RWPE1 (cell line): ENCODE measurements at regions not wholly inside any gene's neighbourhood (a gene's known extent, or its start where the extent isn't known, plus 50 kb on each side); places are given as distances from the start of the nearest gene placed in this dataset.
"Not testable (repeated sequence)": the region's sequence is repeated elsewhere in the genome, so short reads cannot be mapped to it uniquely, and the experiment has no call there.

Experiments used
- CTCF ChIA-PET: fragments of 350-600 bp; sonication (Branson Sonifier 250); formaldehyde crosslinking; extraction: SDS; loops from one replicate; lab custom pipeline; 2021; lab: Yijun Ruan, JAX
- POLR2A ChIA-PET: fragments of 400-600 bp; formaldehyde crosslinking; extraction: SDS; loops from one replicate; lab custom pipeline; 2020; ENCODE audit warnings: antibody characterized with exemption; ENCODE audit not compliant: low non-redundant PET; lab: Yijun Ruan, JAX
- DNase-seq: peaks from one replicate; pipeline ENCODE4 v3.0.0; 2012; ENCODE audit warnings: low spot score
- H3K27ac ChIP-seq: fragments of 450-650 bp; 2 replicates; pipeline ENCODE4 v1.5.1; 2017
- CTCF ChIP-seq: fragments of 450-650 bp; conservative IDR thresholded peaks from 2 replicates; pipeline ENCODE4 v1.5.1; 2017; ENCODE audit warnings: low read depth, mild to moderate bottlenecking

GRCh38 chr20:29876911-29877285, 1380.6 kb upstream of the DEFB115 start:
- no peak for TF ChIP-seq CTCF
- DNase-seq = no peak
- POLR2A ChIA-PET = no interaction called here
- CTCF ChIA-PET = no interaction called here
- H3K27ac ChIP-seq = no peak overlapping the region

- POLR2A ChIA-PET, DNase-seq, CTCF ChIA-PET, H3K27ac ChIP-seq: not testable (repeated sequence)
These were observed 1379.8 kb upstream of the DEFB115 start for GRCh38 chr20:29877411-29878280.

- no peak for TF ChIP-seq CTCF
- no peak for DNase-seq
- CTCF ChIA-PET = no interaction called here
- POLR2A ChIA-PET = no interaction called here
- no peak overlapping the region for H3K27ac ChIP-seq
These were observed 1379.2 kb upstream of the DEFB115 start for GRCh38 chr20:29878281-29878741.

- CTCF ChIA-PET = no interaction called here
- no peak for DNase-seq
- POLR2A ChIA-PET = no interaction called here
- TF ChIP-seq CTCF = no peak
- H3K27ac ChIP-seq = no peak overlapping the region
These were observed 1378.6 kb upstream of the DEFB115 start for GRCh38 chr20:29878777-29879442.

GRCh38 chr20:29881107-29881506, 1376.4 kb upstream of the DEFB115 start:
- H3K27ac ChIP-seq, CTCF ChIA-PET, DNase-seq, POLR2A ChIA-PET: not testable (repeated sequence)

- POLR2A ChIA-PET, DNase-seq: not testable (repeated sequence)
These were observed 1373.8 kb upstream of the DEFB115 start for GRCh38 chr20:29883514-29884219.

GRCh38 chr20:29884322-29884721, 1373.1 kb upstream of the DEFB115 start:
- H3K27ac ChIP-seq, CTCF ChIA-PET, POLR2A ChIA-PET, DNase-seq: not testable (repeated sequence)

More at GRCh38 chr20:29883514-29884219, 1373.8 kb upstream of the DEFB115 start:
- H3K27ac ChIP-seq, CTCF ChIA-PET: not testable (repeated sequence)

GRCh38 chr20:29885282-29886185, 1371.9 kb upstream of the DEFB115 start:
- POLR2A ChIA-PET, CTCF ChIA-PET, H3K27ac ChIP-seq, DNase-seq: not testable (repeated sequence)

- CTCF ChIA-PET = interaction anchor here (0.7 kb wide), 1 partner anchor 538 kb away, joined by 3 read pairs; no protein-coding TSS in a partner anchor
- DNase-seq, H3K27ac ChIP-seq, POLR2A ChIA-PET: not testable (repeated sequence)
These were observed 1365.9 kb upstream of the DEFB115 start for GRCh38 chr20:29891555-29891954.
